ENCODE measurements at regions not wholly inside any gene's neighbourhood (a gene's known extent, or its start where the extent isn't known, plus 50 kb on each side); places are given as distances from the start of the nearest gene placed in this dataset.

DNA sequence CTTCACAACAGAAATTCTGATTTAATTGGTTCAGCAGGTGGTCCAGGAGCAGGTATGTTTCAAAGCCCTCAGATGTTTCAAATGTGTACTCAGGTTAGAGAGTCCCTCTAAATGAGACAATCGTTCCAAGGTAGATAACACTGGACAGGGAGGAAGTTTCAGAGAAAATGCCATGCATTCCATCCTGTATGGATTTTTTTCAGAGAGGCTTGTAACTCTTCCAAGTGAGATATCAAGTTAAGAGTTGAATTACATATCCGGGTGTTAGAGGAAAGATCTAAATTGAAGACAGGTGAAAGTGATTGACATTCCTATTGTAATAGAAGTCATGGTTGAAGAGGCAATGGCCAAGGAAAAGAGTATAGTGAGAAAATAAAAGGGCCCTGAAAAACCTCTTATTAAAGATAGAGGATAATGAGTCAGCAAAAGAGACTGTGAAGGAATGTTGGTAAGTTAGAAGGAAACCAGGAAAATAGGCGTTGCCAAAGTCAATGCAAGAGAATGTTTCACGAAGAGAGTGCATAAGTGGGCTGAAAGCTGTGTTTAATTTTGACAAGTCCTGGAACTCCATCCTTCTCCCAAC, 105.8 kb downstream of the BMP4 start:
- no peak overlapping the region for H3K4me3 ChIP-seq (ENCODE audit: low read length)
- TF ChIP-seq EZH2 (IDR thresholded peaks at IDR 0.05; ENCODE audit: low read length, unreplicated experiment), result no peak
- TF ChIP-seq, protein P1, sequence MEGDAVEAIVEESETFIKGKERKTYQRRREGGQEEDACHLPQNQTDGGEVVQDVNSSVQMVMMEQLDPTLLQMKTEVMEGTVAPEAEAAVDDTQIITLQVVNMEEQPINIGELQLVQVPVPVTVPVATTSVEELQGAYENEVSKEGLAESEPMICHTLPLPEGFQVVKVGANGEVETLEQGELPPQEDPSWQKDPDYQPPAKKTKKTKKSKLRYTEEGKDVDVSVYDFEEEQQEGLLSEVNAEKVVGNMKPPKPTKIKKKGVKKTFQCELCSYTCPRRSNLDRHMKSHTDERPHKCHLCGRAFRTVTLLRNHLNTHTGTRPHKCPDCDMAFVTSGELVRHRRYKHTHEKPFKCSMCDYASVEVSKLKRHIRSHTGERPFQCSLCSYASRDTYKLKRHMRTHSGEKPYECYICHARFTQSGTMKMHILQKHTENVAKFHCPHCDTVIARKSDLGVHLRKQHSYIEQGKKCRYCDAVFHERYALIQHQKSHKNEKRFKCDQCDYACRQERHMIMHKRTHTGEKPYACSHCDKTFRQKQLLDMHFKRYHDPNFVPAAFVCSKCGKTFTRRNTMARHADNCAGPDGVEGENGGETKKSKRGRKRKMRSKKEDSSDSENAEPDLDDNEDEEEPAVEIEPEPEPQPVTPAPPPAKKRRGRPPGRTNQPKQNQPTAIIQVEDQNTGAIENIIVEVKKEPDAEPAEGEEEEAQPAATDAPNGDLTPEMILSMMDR (conservative IDR thresholded peaks at IDR 0.05; ENCODE audit: low read depth, low read length), result no peak
- no peak for TF ChIP-seq EZH2phosphoT487 (IDR thresholded peaks at IDR 0.05; ENCODE audit: borderline replicate concordance, low read length)
- CTCF ChIA-PET, result no interaction called here
- H3K9me2 ChIP-seq (replicated peaks; ENCODE audit: low read length), result no peaks in the 10 kb centered on the region
- H3K4me2 ChIP-seq (ENCODE audit: low read length), result peak overlapping the region; percentile 30
- intact Hi-C loops (cut with micrococcal nuclease), result no loop called here
- no TSS peak for BruUV-seq (replicated peaks)
- peaks cover 25% of the 10 kb centered on the region for H3K4me1 ChIP-seq (ENCODE audit: insufficient read depth, low read length)
- peak overlapping the region; percentile 38; the same call in 1 of the 2 replicates for H2AFZ ChIP-seq (ENCODE audit: low read length)
- peak; percentile 75 for ATAC-seq
- POLR2A ChIA-PET (ENCODE audit: unreplicated experiment), result no interaction called here
- no peaks in the 10 kb centered on the region for H3F3A ChIP-seq (ENCODE audit: low read length, unreplicated experiment)
- H3K9me3 ChIP-seq (ENCODE audit: low read length), result no peaks in the 10 kb centered on the region
- no peaks in the 10 kb centered on the region for H3K36me3 ChIP-seq (ENCODE audit: low read depth, low read length)
- H3K27ac ChIP-seq (ENCODE audit: low read length), result peak overlapping the region; percentile 30
- no peaks in the 10 kb centered on the region for H4K20me1 ChIP-seq (ENCODE audit: low read length)
- H3K27me3 ChIP-seq (ENCODE audit: low read length), result no peaks in the 10 kb centered on the region
- H3K9ac ChIP-seq (ENCODE audit: low read length), result no peak overlapping the region
- H3K79me2 ChIP-seq (ENCODE audit: low read length), result no peaks in the 10 kb centered on the region
- peak; percentile 72 for DNase-seq

GRCh38 chr14:53849549-53849948, 107.1 kb downstream of the BMP4 start:
- Histone ChIP-seq H3K4me3 (ENCODE audit: low read length) (no peak overlapping the region), H2AFZ (ENCODE audit: low read length) (no peak overlapping the region), H3K27me3 (ENCODE audit: low read length) (no peaks in the 10 kb centered on the region), H3K79me2 (ENCODE audit: low read length) (no peaks in the 10 kb centered on the region), H3K9me3 (ENCODE audit: low read length) (no peaks in the 10 kb centered on the region), H3K9me2 (replicated peaks; ENCODE audit: low read length) (no peaks in the 10 kb centered on the region), H3K9ac (ENCODE audit: low read length) (no peak overlapping the region), H3K36me3 (ENCODE audit: low read depth, low read length) (no peaks in the 10 kb centered on the region), H3K27ac (ENCODE audit: low read length) (no peak overlapping the region), H3F3A (ENCODE audit: low read length, unreplicated experiment) (no peaks in the 10 kb centered on the region), H3K4me1 (ENCODE audit: insufficient read depth, low read length) (peaks cover 20% of the 10 kb centered on the region), H3K4me2 (ENCODE audit: low read length) (no peak overlapping the region), H4K20me1 (ENCODE audit: low read length) (no peaks in the 10 kb centered on the region)
- BruUV-seq (replicated peaks), result no TSS peak
- POLR2A ChIA-PET (ENCODE audit: unreplicated experiment), result no interaction called here
- intact Hi-C loops (cut with micrococcal nuclease), result no loop called here
- CTCF ChIA-PET, result no interaction called here
- no peak for DNase-seq
- TF ChIP-seq, protein P1 (conservative IDR thresholded peaks at IDR 0.05; ENCODE audit: low read depth, low read length), result no peak
- TF ChIP-seq EZH2 (IDR thresholded peaks at IDR 0.05; ENCODE audit: low read length, unreplicated experiment), result no peak
- TF ChIP-seq EZH2phosphoT487 (IDR thresholded peaks at IDR 0.05; ENCODE audit: borderline replicate concordance, low read length), result no peak
- no peak for ATAC-seq

- Histone ChIP-seq H3K27ac (ENCODE audit: low read length) (no peak overlapping the region), H3K79me2 (ENCODE audit: low read length) (no peaks in the 10 kb centered on the region), H3K9me2 (replicated peaks; ENCODE audit: low read length) (no peaks in the 10 kb centered on the region), H3K36me3 (ENCODE audit: low read depth, low read length) (no peaks in the 10 kb centered on the region), H3K4me2 (ENCODE audit: low read length) (no peak overlapping the region), H3F3A (ENCODE audit: low read length, unreplicated experiment) (no peaks in the 10 kb centered on the region), H4K20me1 (ENCODE audit: low read length) (no peaks in the 10 kb centered on the region), H3K4me3 (ENCODE audit: low read length) (no peak overlapping the region), H3K27me3 (ENCODE audit: low read length) (no peaks in the 10 kb centered on the region), H3K9me3 (ENCODE audit: low read length) (no peaks in the 10 kb centered on the region), H2AFZ (ENCODE audit: low read length) (no peak overlapping the region), H3K9ac (ENCODE audit: low read length) (no peak overlapping the region), H3K4me1 (ENCODE audit: insufficient read depth, low read length) (peaks cover 20% of the 10 kb centered on the region)
- intact Hi-C loops (cut with micrococcal nuclease), result no loop called here
- CTCF ChIA-PET, result no interaction called here
- POLR2A ChIA-PET (ENCODE audit: unreplicated experiment), result no interaction called here
- ATAC-seq (no peak), DNase-seq (no peak)
- BruUV-seq (replicated peaks), result no TSS peak
- TF ChIP-seq, protein P1 (conservative IDR thresholded peaks at IDR 0.05; ENCODE audit: low read depth, low read length), result no peak
- TF ChIP-seq EZH2phosphoT487 (IDR thresholded peaks at IDR 0.05; ENCODE audit: borderline replicate concordance, low read length), result no peak
These were observed 107.8 kb downstream of the BMP4 start for GRCh38 chr14:53848854-53849253.

Measured in PC-3 (cell line).